Embryonic facial prominence (tissue), 1 donor: ENCODE measurements at regions not wholly inside any gene's neighbourhood (a gene's known extent, or its start where the extent isn't known, plus 50 kb on each side); places are given as distances from the start of the nearest gene placed in this dataset.

ENCODE experiments used
- DNase-seq: peaks from one replicate; pipeline ENCODE4 v3.0.0-alpha.2; 2016; ENCODE audit errors: extremely low spot score

- DNase-seq = no peak
Measured at GRCh38 chr2:71277536-71278103, 50.7 kb upstream of the PAIP2B start.

GRCh38 chr2:71277147-71277475 lies 50.2 kb upstream of the PAIP2B start:
- DNase-seq = no peak

GRCh38 chr2:71276311-71277146 lies 49.6 kb upstream of the PAIP2B start:
- peak; percentile 64 for DNase-seq
